ENCODE measurements at regions not wholly inside any gene's neighbourhood (a gene's known extent, or its start where the extent isn't known, plus 50 kb on each side); places are given as distances from the start of the nearest gene placed in this dataset.

GRCh38 chr5:54764102-54765090 is 221.0 kb downstream of the ESM1 start:
- TF ChIP-seq CBX3 (IDR thresholded peaks at IDR 0.05; ENCODE audit: low read depth) (no peak), CTCF (IDR thresholded peaks at IDR 0.05 in 2 of 3, conservative IDR thresholded peaks at IDR 0.05 in 1 of 3; ENCODE audit: borderline replicate concordance in 1 of 3, insufficient read depth in 1 of 3, low read depth in 2 of 3, low read length in 2 of 3) (no peak), EZH2 (IDR thresholded peaks at IDR 0.05) (no peak), POLR2A (IDR thresholded peaks at IDR 0.05; ENCODE audit: borderline replicate concordance, extremely low read depth, insufficient read depth, insufficient read length) (no peak)

Measured in HCT116 (cell line).